ENCODE measurements at regions not wholly inside any gene's neighbourhood (a gene's known extent, or its start where the extent isn't known, plus 50 kb on each side); places are given as distances from the start of the nearest gene placed in this dataset.
A peak's percentile ranks its signal among the peaks of the same experiment; 100 is the strongest.

- Histone ChIP-seq H2AFZ (ENCODE audit: low read length) (no peak overlapping the region), H3K36me3 (ENCODE audit: insufficient read depth, low read length) (no peaks in the 10 kb centered on the region), H3K9me3 (ENCODE audit: low read depth, low read length) (no peaks in the 10 kb centered on the region), H3K4me1 (ENCODE audit: insufficient read depth, low read length) (no peaks in the 10 kb centered on the region), H3K4me3 (ENCODE audit: insufficient read depth, low read length) (no peak overlapping the region), H3K27ac (ENCODE audit: low read depth, low read length) (no peak overlapping the region), H3K79me2 (ENCODE audit: insufficient read depth, low read length) (no peaks in the 10 kb centered on the region), H3K27me3 (ENCODE audit: insufficient read depth, low read length) (no peaks in the 10 kb centered on the region), H4K20me1 (ENCODE audit: insufficient read depth, low read length) (no peaks in the 10 kb centered on the region), H3K4me2 (ENCODE audit: insufficient read depth, low read length) (no peak overlapping the region)
- no peak for DNase-seq (ENCODE audit: insufficient read length, low spot score, missing footprints)
- no peak for TF ChIP-seq CTCF (IDR thresholded peaks at IDR 0.05; ENCODE audit: extremely low read depth, low read depth, low read length)
Measured at GRCh38 chr3:94616833-94617232, 554.0 kb downstream of the NSUN3 start.

GRCh38 chr3:94617312-94617711 is 554.5 kb downstream of the NSUN3 start:
- H3K4me2 ChIP-seq (ENCODE audit: insufficient read depth, low read length), result no peak overlapping the region
- TF ChIP-seq CTCF (IDR thresholded peaks at IDR 0.05; ENCODE audit: extremely low read depth, low read depth, low read length), result no peak
- H3K27ac ChIP-seq (ENCODE audit: low read depth, low read length), result no peak overlapping the region
- H3K36me3 ChIP-seq (ENCODE audit: insufficient read depth, low read length), result no peaks in the 10 kb centered on the region
- H3K9me3 ChIP-seq (ENCODE audit: low read depth, low read length), result no peaks in the 10 kb centered on the region
- H3K4me1 ChIP-seq (ENCODE audit: insufficient read depth, low read length), result no peaks in the 10 kb centered on the region
- no peaks in the 10 kb centered on the region for H3K27me3 ChIP-seq (ENCODE audit: insufficient read depth, low read length)
- no peaks in the 10 kb centered on the region for H4K20me1 ChIP-seq (ENCODE audit: insufficient read depth, low read length)
- no peak for DNase-seq (ENCODE audit: insufficient read length, low spot score, missing footprints)
- H3K4me3 ChIP-seq (ENCODE audit: insufficient read depth, low read length), result no peak overlapping the region
- H3K79me2 ChIP-seq (ENCODE audit: insufficient read depth, low read length), result no peaks in the 10 kb centered on the region
- no peak overlapping the region for H2AFZ ChIP-seq (ENCODE audit: low read length)

DNA sequence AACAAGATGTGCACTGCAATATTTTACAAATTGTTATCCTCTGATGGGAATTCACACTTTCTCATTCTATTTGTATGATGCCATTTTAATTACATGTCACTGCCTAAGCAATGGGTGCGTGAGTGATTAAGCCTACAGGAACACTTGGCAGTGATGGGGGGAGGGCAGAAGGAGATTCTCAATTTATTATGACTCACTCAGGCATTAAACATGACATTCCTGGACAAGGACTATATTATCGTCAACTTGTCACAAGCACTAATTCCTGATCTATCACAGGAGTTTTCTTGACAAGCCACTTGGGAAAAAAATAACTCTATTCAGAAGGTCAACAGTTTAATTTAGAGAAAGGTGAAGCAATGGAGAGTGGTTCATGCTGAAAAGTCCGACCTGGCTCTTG is 556.8 kb downstream of the NSUN3 start:
- H3K27ac ChIP-seq (ENCODE audit: low read depth, low read length), result no peak overlapping the region
- H3K4me2 ChIP-seq (ENCODE audit: insufficient read depth, low read length), result no peak overlapping the region
- H4K20me1 ChIP-seq (ENCODE audit: insufficient read depth, low read length), result no peaks in the 10 kb centered on the region
- peak; percentile 18 for DNase-seq (ENCODE audit: insufficient read length, low spot score, missing footprints)
- H3K27me3 ChIP-seq (ENCODE audit: insufficient read depth, low read length), result no peaks in the 10 kb centered on the region
- no peak for TF ChIP-seq CTCF (IDR thresholded peaks at IDR 0.05; ENCODE audit: extremely low read depth, low read depth, low read length)
- H3K9me3 ChIP-seq (ENCODE audit: low read depth, low read length), result no peaks in the 10 kb centered on the region
- H3K4me3 ChIP-seq (ENCODE audit: insufficient read depth, low read length), result no peak overlapping the region
- no peaks in the 10 kb centered on the region for H3K36me3 ChIP-seq (ENCODE audit: insufficient read depth, low read length)
- no peaks in the 10 kb centered on the region for H3K4me1 ChIP-seq (ENCODE audit: insufficient read depth, low read length)
- H2AFZ ChIP-seq (ENCODE audit: low read length), result no peak overlapping the region
- H3K79me2 ChIP-seq (ENCODE audit: insufficient read depth, low read length), result no peaks in the 10 kb centered on the region

- no peaks in the 10 kb centered on the region for H3K79me2 ChIP-seq (ENCODE audit: insufficient read depth, low read length)
- no peak overlapping the region for H3K27ac ChIP-seq (ENCODE audit: low read depth, low read length)
- no peak for TF ChIP-seq CTCF (IDR thresholded peaks at IDR 0.05; ENCODE audit: extremely low read depth, low read depth, low read length)
- no peak for DNase-seq (ENCODE audit: insufficient read length, low spot score, missing footprints)
- H3K4me3 ChIP-seq (ENCODE audit: insufficient read depth, low read length), result no peak overlapping the region
- H3K9me3 ChIP-seq (ENCODE audit: low read depth, low read length), result no peaks in the 10 kb centered on the region
- H2AFZ ChIP-seq (ENCODE audit: low read length), result no peak overlapping the region
- H3K4me2 ChIP-seq (ENCODE audit: insufficient read depth, low read length), result no peak overlapping the region
- no peaks in the 10 kb centered on the region for H3K4me1 ChIP-seq (ENCODE audit: insufficient read depth, low read length)
- no peaks in the 10 kb centered on the region for H3K36me3 ChIP-seq (ENCODE audit: insufficient read depth, low read length)
- H3K27me3 ChIP-seq (ENCODE audit: insufficient read depth, low read length), result no peaks in the 10 kb centered on the region
- H4K20me1 ChIP-seq (ENCODE audit: insufficient read depth, low read length), result no peaks in the 10 kb centered on the region
Measured at GRCh38 chr3:94626573-94626972, 563.7 kb downstream of the NSUN3 start.

All from osteoblast (primary cell).